ENCODE measurements at regions not wholly inside any gene's neighbourhood (a gene's known extent, or its start where the extent isn't known, plus 50 kb on each side); places are given as distances from the start of the nearest gene placed in this dataset.

- TF ChIP-seq CTCF (IDR thresholded peaks at IDR 0.05; ENCODE audit: low read depth, low read length, poor library complexity, severe bottlenecking) (no peak), EZH2phosphoT487 (IDR thresholded peaks at IDR 0.05; ENCODE audit: borderline replicate concordance, low read length) (no peak)
- no peaks in the 10 kb centered on the region for H3K36me3 ChIP-seq (ENCODE audit: control insufficient read depth, low read length)
- H3K4me2 ChIP-seq (ENCODE audit: low read length): no peak overlapping the region
- H3K4me3 ChIP-seq (ENCODE audit: low read length): no peak overlapping the region
- H3F3A ChIP-seq (ENCODE audit: control insufficient read depth, insufficient read depth): no peaks in the 10 kb centered on the region
- H3K27ac ChIP-seq (ENCODE audit: low read depth, low read length): no peak overlapping the region
- no peaks in the 10 kb centered on the region for H3K9me2 ChIP-seq (replicated peaks; ENCODE audit: control insufficient read depth, low read length)
- no peaks in the 10 kb centered on the region for H3K79me2 ChIP-seq (ENCODE audit: control insufficient read depth, low read length)
- H3K4me1 ChIP-seq (ENCODE audit: control insufficient read depth, low read length): no peaks in the 10 kb centered on the region
- no peaks in the 10 kb centered on the region for H4K20me1 ChIP-seq (ENCODE audit: control insufficient read depth, insufficient read depth, low read depth, low read length)
- H3K9me3 ChIP-seq (ENCODE audit: control insufficient read depth, insufficient read depth, low read length): no peaks in the 10 kb centered on the region
- H3K27me3 ChIP-seq (ENCODE audit: control insufficient read depth, low read length): no peaks in the 10 kb centered on the region
Observed at GRCh38 chr1:82875170-82875569, 1074.4 kb downstream of the ADGRL2 start.

DNA sequence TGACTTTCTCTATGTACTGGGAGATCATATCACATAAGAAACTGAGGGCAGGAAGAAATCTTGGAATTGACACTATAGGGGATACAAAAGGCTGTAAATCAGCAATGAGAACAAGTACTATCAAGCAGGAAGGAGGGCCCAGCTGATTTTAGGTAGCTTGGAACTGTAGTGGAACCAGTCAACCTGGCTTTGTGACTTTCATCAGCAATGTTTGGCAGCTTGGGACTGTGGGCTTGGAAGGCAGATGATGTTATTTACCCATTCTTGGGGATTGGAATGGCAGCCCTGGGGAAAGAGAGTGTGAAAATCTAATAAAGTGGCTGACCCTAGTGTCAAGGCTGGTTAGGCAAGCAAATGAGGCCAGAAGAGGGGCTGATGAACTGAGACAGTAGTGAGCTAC is 1073.3 kb downstream of the ADGRL2 start:
- H3K27ac ChIP-seq (ENCODE audit: low read depth, low read length): no peak overlapping the region
- H3K9me3 ChIP-seq (ENCODE audit: control insufficient read depth, insufficient read depth, low read length): no peaks in the 10 kb centered on the region
- no peaks in the 10 kb centered on the region for H3K79me2 ChIP-seq (ENCODE audit: control insufficient read depth, low read length)
- H3K4me2 ChIP-seq (ENCODE audit: low read length): no peak overlapping the region
- no peaks in the 10 kb centered on the region for H4K20me1 ChIP-seq (ENCODE audit: control insufficient read depth, insufficient read depth, low read depth, low read length)
- H3K4me1 ChIP-seq (ENCODE audit: control insufficient read depth, low read length): no peaks in the 10 kb centered on the region
- H3K27me3 ChIP-seq (ENCODE audit: control insufficient read depth, low read length): no peaks in the 10 kb centered on the region
- H3K9me2 ChIP-seq (replicated peaks; ENCODE audit: control insufficient read depth, low read length): no peaks in the 10 kb centered on the region
- H3F3A ChIP-seq (ENCODE audit: control insufficient read depth, insufficient read depth): no peaks in the 10 kb centered on the region
- H3K4me3 ChIP-seq (ENCODE audit: low read length): no peak overlapping the region
- no peak for TF ChIP-seq CTCF (IDR thresholded peaks at IDR 0.05; ENCODE audit: low read depth, low read length, poor library complexity, severe bottlenecking)
- no peak for TF ChIP-seq EZH2phosphoT487 (IDR thresholded peaks at IDR 0.05; ENCODE audit: borderline replicate concordance, low read length)
- H3K36me3 ChIP-seq (ENCODE audit: control insufficient read depth, low read length): no peaks in the 10 kb centered on the region

DNA sequence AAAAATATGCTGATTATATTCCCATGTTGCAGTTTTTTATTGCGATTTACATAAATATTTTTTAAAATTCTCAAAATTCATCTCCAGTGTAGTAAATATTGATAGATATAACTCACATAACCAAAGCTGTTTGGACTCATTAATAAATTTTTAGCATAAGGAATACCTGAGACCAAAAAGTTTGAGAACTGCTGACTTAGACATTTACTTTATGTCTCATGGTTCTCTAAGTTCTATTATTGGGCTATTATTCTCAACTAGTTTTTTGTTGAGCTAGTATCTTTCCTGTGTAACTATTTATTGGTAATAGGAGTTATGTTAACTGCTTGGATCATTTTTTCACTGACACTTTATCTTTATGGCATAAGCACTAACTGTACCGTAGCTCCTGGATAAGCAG is 1069.6 kb downstream of the ADGRL2 start:
- Histone ChIP-seq H3K9me2 (replicated peaks; ENCODE audit: control insufficient read depth, low read length) (no peaks in the 10 kb centered on the region), H3K4me1 (ENCODE audit: control insufficient read depth, low read length) (no peaks in the 10 kb centered on the region), H3K27ac (ENCODE audit: low read depth, low read length) (no peak overlapping the region), H3K4me2 (ENCODE audit: low read length) (no peak overlapping the region), H3K79me2 (ENCODE audit: control insufficient read depth, low read length) (no peaks in the 10 kb centered on the region), H3F3A (ENCODE audit: control insufficient read depth, insufficient read depth) (no peaks in the 10 kb centered on the region), H3K4me3 (ENCODE audit: low read length) (no peak overlapping the region), H3K27me3 (ENCODE audit: control insufficient read depth, low read length) (no peaks in the 10 kb centered on the region), H3K36me3 (ENCODE audit: control insufficient read depth, low read length) (no peaks in the 10 kb centered on the region), H4K20me1 (ENCODE audit: control insufficient read depth, insufficient read depth, low read depth, low read length) (no peaks in the 10 kb centered on the region), H3K9me3 (ENCODE audit: control insufficient read depth, insufficient read depth, low read length) (no peaks in the 10 kb centered on the region)
- TF ChIP-seq EZH2phosphoT487 (IDR thresholded peaks at IDR 0.05; ENCODE audit: borderline replicate concordance, low read length) (no peak), CTCF (IDR thresholded peaks at IDR 0.05; ENCODE audit: low read depth, low read length, poor library complexity, severe bottlenecking) (no peak)

- H3K27ac ChIP-seq (ENCODE audit: low read depth, low read length): no peak overlapping the region
- no peak overlapping the region for H3K4me3 ChIP-seq (ENCODE audit: low read length)
- H3K9me2 ChIP-seq (replicated peaks; ENCODE audit: control insufficient read depth, low read length): no peaks in the 10 kb centered on the region
- H3K36me3 ChIP-seq (ENCODE audit: control insufficient read depth, low read length): no peaks in the 10 kb centered on the region
- no peaks in the 10 kb centered on the region for H3K9me3 ChIP-seq (ENCODE audit: control insufficient read depth, insufficient read depth, low read length)
- no peaks in the 10 kb centered on the region for H3K4me1 ChIP-seq (ENCODE audit: control insufficient read depth, low read length)
- H3F3A ChIP-seq (ENCODE audit: control insufficient read depth, insufficient read depth): no peaks in the 10 kb centered on the region
- no peaks in the 10 kb centered on the region for H3K79me2 ChIP-seq (ENCODE audit: control insufficient read depth, low read length)
- H3K4me2 ChIP-seq (ENCODE audit: low read length): no peak overlapping the region
- H4K20me1 ChIP-seq (ENCODE audit: control insufficient read depth, insufficient read depth, low read depth, low read length): no peaks in the 10 kb centered on the region
- TF ChIP-seq EZH2phosphoT487 (IDR thresholded peaks at IDR 0.05; ENCODE audit: borderline replicate concordance, low read length) (no peak), CTCF (IDR thresholded peaks at IDR 0.05; ENCODE audit: low read depth, low read length, poor library complexity, severe bottlenecking) (no peak)
- no peaks in the 10 kb centered on the region for H3K27me3 ChIP-seq (ENCODE audit: control insufficient read depth, low read length)
Observed at GRCh38 chr1:82867781-82868180, 1067.0 kb downstream of the ADGRL2 start.
